Neural progenitor cell (in vitro differentiated cells): ENCODE measurements at regions not wholly inside any gene's neighbourhood (a gene's known extent, or its start where the extent isn't known, plus 50 kb on each side); places are given as distances from the start of the nearest gene placed in this dataset.

ENCODE experiments used
- DNase-seq: peaks from one replicate; pipeline ENCODE4 v3.0.0-alpha.2; 2016; ENCODE audit warnings: low spot score
- H2AFZ ChIP-seq: fragments of 200-600 bp; sonication (generic); replicated peaks from 2 replicates; pipeline ENCODE4 v1.6.1; 2016; ENCODE audit warnings: antibody characterized with exemption
- H3F3A ChIP-seq: fragments of 200-600 bp; sonication (generic); 2 replicates; pipeline ENCODE4 v1.6.1; 2016; ENCODE audit warnings: antibody characterized with exemption, low read depth
- H3K27ac ChIP-seq: fragments of 200-600 bp; sonication (generic); 2 replicates; pipeline ENCODE4 v1.5.1; 2016; ENCODE audit warnings: mild to moderate bottlenecking
- H3K27me3 ChIP-seq: fragments of 200-600 bp; sonication (generic); 2 replicates; pipeline ENCODE4 v1.6.1; 2016; ENCODE audit warnings: mild to moderate bottlenecking, moderate library complexity
- H3K36me3 ChIP-seq: fragments of 200-600 bp; sonication (generic); 2 replicates; pipeline ENCODE4 v1.5.1; 2016
- H3K4me1 ChIP-seq: fragments of 200-600 bp; sonication (generic); 2 replicates; pipeline ENCODE4 v1.6.1; 2016; ENCODE audit warnings: mixed run types
- H3K4me2 ChIP-seq: fragments of 200-600 bp; sonication (generic); 2 replicates; pipeline ENCODE4 v1.6.1; 2016
- H3K4me3 ChIP-seq: fragments of 200-600 bp; sonication (generic); 2 replicates; pipeline ENCODE4 v1.5.1; 2016
- H3K79me2 ChIP-seq: fragments of 200-600 bp; sonication (generic); 2 replicates; pipeline ENCODE4 v1.6.1; 2016; ENCODE audit warnings: low read depth
- H3K9ac ChIP-seq: fragments of 200-600 bp; sonication (generic); 2 replicates; pipeline ENCODE4 v1.6.1; 2016
- H3K9me3 ChIP-seq: fragments of 200-600 bp; sonication (generic); 2 replicates; pipeline ENCODE4 v1.5.1; 2016; ENCODE audit warnings: low read depth
- H4K20me1 ChIP-seq: fragments of 200-600 bp; sonication (generic); 2 replicates; pipeline ENCODE4 v1.6.1; 2016; ENCODE audit warnings: low read depth
- H3K27ac Mint-ChIP-seq: 3 replicates; pipeline ENCODE4 v1.8.0; 2021; ENCODE audit warnings: mixed read lengths
- H3K27me3 Mint-ChIP-seq: 2 replicates; pipeline ENCODE4 v1.8.0; 2022; ENCODE audit warnings: low read depth, mild to moderate bottlenecking, inconsistent platforms, moderate library complexity, mixed read lengths; ENCODE audit not compliant: insufficient read depth
- H3K36me3 Mint-ChIP-seq: 3 replicates; pipeline ENCODE4 v1.8.0; 2021; ENCODE audit warnings: mixed read lengths
- H3K4me1 Mint-ChIP-seq: 3 replicates; pipeline ENCODE4 v1.8.0; 2021; ENCODE audit warnings: mixed read lengths
- H3K4me3 Mint-ChIP-seq: 3 replicates; pipeline ENCODE4 v1.8.0; 2021; ENCODE audit warnings: mild to moderate bottlenecking, moderate library complexity, mixed read lengths
- H3K9me3 Mint-ChIP-seq: 3 replicates; pipeline ENCODE4 v1.8.0; 2020; ENCODE audit warnings: mixed read lengths
- CTCF ChIP-seq: fragments of 200-600 bp; sonication (generic); IDR thresholded peaks from 2 replicates; pipeline ENCODE4 v1.5.1; 2017; ENCODE audit warnings: antibody characterized with exemption, mild to moderate bottlenecking
- EZH2 ChIP-seq: fragments of 200-600 bp; sonication (generic); IDR thresholded peaks from 2 replicates; pipeline ENCODE4 v1.6.1; 2017; ENCODE audit warnings: antibody characterized with exemption, mild to moderate bottlenecking, moderate library complexity
- EZH2phosphoT487 ChIP-seq: fragments of 200-600 bp; sonication (generic); IDR thresholded peaks from 2 replicates; pipeline ENCODE4 v1.6.1; 2017; ENCODE audit warnings: antibody characterized with exemption

- Mint-ChIP-seq H3K27me3 (no peaks in the 10 kb centered on the region), H3K4me1 (no peaks in the 10 kb centered on the region), H3K4me3 (no peak overlapping the region), H3K27ac (no peak overlapping the region), H3K9me3 (no peaks in the 10 kb centered on the region), H3K36me3 (no peaks in the 10 kb centered on the region)
- Histone ChIP-seq H2AFZ (no peak overlapping the region), H3F3A (no peaks in the 10 kb centered on the region), H3K79me2 (no peaks in the 10 kb centered on the region), H3K4me2 (no peak overlapping the region), H3K9ac (no peak overlapping the region), H3K4me3 (no peak overlapping the region), H3K27ac (no peak overlapping the region), H4K20me1 (no peaks in the 10 kb centered on the region), H3K9me3 (no peaks in the 10 kb centered on the region), H3K27me3 (no peaks in the 10 kb centered on the region), H3K4me1 (no peaks in the 10 kb centered on the region), H3K36me3 (no peaks in the 10 kb centered on the region)
- no peak for TF ChIP-seq EZH2
- TF ChIP-seq CTCF, result no peak
- no peak for TF ChIP-seq EZH2phosphoT487
- no peak for DNase-seq
Measured at GRCh38 chr14:45902241-45902640, 649.2 kb upstream of the MIS18BP1 start.

- no peaks in the 10 kb centered on the region for H3K9me3 Mint-ChIP-seq
- no peak overlapping the region for H3K27ac ChIP-seq
- H3K4me1 ChIP-seq, result peaks cover 5% of the 10 kb centered on the region
- no peak overlapping the region for H2AFZ ChIP-seq
- H3K27me3 Mint-ChIP-seq, result no peaks in the 10 kb centered on the region
- DNase-seq, result no peak
- H3K36me3 ChIP-seq, result no peaks in the 10 kb centered on the region
- no peak overlapping the region for H3K4me3 Mint-ChIP-seq
- peaks cover 5% of the 10 kb centered on the region for H3F3A ChIP-seq
- H3K27me3 ChIP-seq, result no peaks in the 10 kb centered on the region
- H3K36me3 Mint-ChIP-seq, result no peaks in the 10 kb centered on the region
- TF ChIP-seq EZH2, result no peak
- no peak for TF ChIP-seq EZH2phosphoT487
- no peak for TF ChIP-seq CTCF
- H3K4me1 Mint-ChIP-seq, result peaks cover 2% of the 10 kb centered on the region
- H3K27ac Mint-ChIP-seq, result no peak overlapping the region
- no peaks in the 10 kb centered on the region for H4K20me1 ChIP-seq
- no peak overlapping the region for H3K4me2 ChIP-seq
- H3K4me3 ChIP-seq, result no peak overlapping the region
- H3K79me2 ChIP-seq, result no peaks in the 10 kb centered on the region
- H3K9me3 ChIP-seq, result no peaks in the 10 kb centered on the region
- no peak overlapping the region for H3K9ac ChIP-seq
Measured at GRCh38 chr14:45897439-45897838, 644.4 kb upstream of the MIS18BP1 start.

- Mint-ChIP-seq H3K27ac (no peak overlapping the region), H3K4me1 (peaks cover 14% of the 10 kb centered on the region)
- H4K20me1 ChIP-seq, result no peaks in the 10 kb centered on the region
Measured at GRCh38 chr14:45893127-45893526, 640.1 kb upstream of the MIS18BP1 start.

More at GRCh38 chr14:45893127-45893526, 640.1 kb upstream of the MIS18BP1 start:
- H3K9ac ChIP-seq, result no peak overlapping the region
- H3K36me3 ChIP-seq, result no peaks in the 10 kb centered on the region
- H3F3A ChIP-seq, result peaks cover 9% of the 10 kb centered on the region
- no peak overlapping the region for H3K4me3 Mint-ChIP-seq
- no peaks in the 10 kb centered on the region for H3K79me2 ChIP-seq
- H2AFZ ChIP-seq, result no peak overlapping the region
- H3K27me3 ChIP-seq, result no peaks in the 10 kb centered on the region
- peaks cover 2% of the 10 kb centered on the region for H3K27me3 Mint-ChIP-seq
- H3K36me3 Mint-ChIP-seq, result no peaks in the 10 kb centered on the region
- H3K4me2 ChIP-seq, result no peak overlapping the region
- TF ChIP-seq EZH2 (no peak), EZH2phosphoT487 (no peak), CTCF (no peak)
- peaks cover 15% of the 10 kb centered on the region for H3K4me1 ChIP-seq
- H3K27ac ChIP-seq, result no peak overlapping the region
- no peak for DNase-seq
- H3K4me3 ChIP-seq, result no peak overlapping the region
- H3K9me3 ChIP-seq, result no peaks in the 10 kb centered on the region
- H3K9me3 Mint-ChIP-seq, result no peaks in the 10 kb centered on the region
